H1 (cell line): ENCODE measurements at regions not wholly inside any gene's neighbourhood (a gene's known extent, or its start where the extent isn't known, plus 50 kb on each side); places are given as distances from the start of the nearest gene placed in this dataset.

Experiments used
- CTCF ChIA-PET: fragments of 300-600 bp; sonication (Branson Sonifier 250); formaldehyde crosslinking; loops from one replicate; lab custom pipeline; 2021; ENCODE audit not compliant: partially characterized antibody; lab: Charles Lee
- POLR2A ChIA-PET: fragments of 300-600 bp; sonication (Branson Sonifier 250); formaldehyde crosslinking; loops from one replicate; lab custom pipeline; 2021; ENCODE audit warnings: inconsistent platforms; ENCODE audit not compliant: partially characterized antibody; lab: Charles Lee
- DNase-seq, 2 experiments: peaks; one replicate each; pipeline versions ENCODE4 v3.0.0 to v3.0.0-alpha.2; 2010 to 2022; ENCODE audit warnings: low spot score in 2 of 2, low read depth in 1 of 2, mixed read lengths in 1 of 2
- FAIRE-seq: peaks from 2 replicates; lab custom pipeline; 2011; peaks lifted over from hg19 to GRCh38; lab: Jason Lieb, UNC
- H2AFZ ChIP-seq: 2 replicates; pipeline ENCODE4 v1.8.1; 2012; ENCODE audit warnings: low read length, inconsistent platforms
- H2AK5ac ChIP-seq: 2 replicates; pipeline ENCODE4 v1.6.1; 2013; ENCODE audit warnings: low read depth, low read length
- H2BK120ac ChIP-seq: replicated peaks from 2 replicates; pipeline ENCODE3; 2013; ENCODE audit warnings: low read depth, low read length, inconsistent platforms
- H2BK12ac ChIP-seq: 2 replicates; pipeline ENCODE4 v1.6.1; 2013; ENCODE audit warnings: low read depth, low read length
- H2BK15ac ChIP-seq: 2 replicates; pipeline ENCODE4 v1.6.1; 2013; ENCODE audit warnings: low read length
- H2BK20ac ChIP-seq: 2 replicates; pipeline ENCODE4 v1.6.1; 2013; ENCODE audit warnings: low read length
- H2BK5ac ChIP-seq: 2 replicates; pipeline ENCODE4 v1.6.1; 2013; ENCODE audit warnings: low read depth, low read length
- H3K14ac ChIP-seq: 2 replicates; pipeline ENCODE4 v1.6.1; 2013; ENCODE audit warnings: inconsistent platforms; ENCODE audit not compliant: insufficient read length
- H3K18ac ChIP-seq: 2 replicates; pipeline ENCODE4 v1.6.1; 2013; ENCODE audit warnings: low read length; ENCODE audit errors: extremely low read depth
- H3K23ac ChIP-seq: 2 replicates; pipeline ENCODE4 v1.6.1; 2013; ENCODE audit warnings: inconsistent platforms; ENCODE audit not compliant: insufficient read length
- H3K23me2 ChIP-seq: 2 replicates; pipeline ENCODE4 v1.6.1; 2013; ENCODE audit warnings: low read depth, low read length
- H3K27ac ChIP-seq: 2 replicates; pipeline ENCODE4 v1.6.1; 2011; ENCODE audit warnings: low read depth, low read length, inconsistent platforms
- H3K27me3 ChIP-seq, 4 experiments: replicated peaks in 1 of 4; 1 replicate in 1 of 4; 2 replicates in 3 of 4; pipeline versions ENCODE4 v1.6.1 to v1.8.1; 2011 to 2013; ENCODE audit warnings: low read length in 3 of 4, mild to moderate bottlenecking in 3 of 4, inconsistent platforms in 2 of 4, mixed read lengths in 2 of 4, moderate library complexity in 1 of 4; ENCODE audit not compliant: control insufficient read depth in 3 of 4, insufficient read depth in 3 of 4; ENCODE audit errors: extremely low read depth in 1 of 4
- H3K36me3 ChIP-seq, 4 experiments: 2 replicates each; pipeline versions ENCODE4 v1.6.1 to v1.8.1; 2011 to 2013; ENCODE audit warnings: mild to moderate bottlenecking in 4 of 4, low read length in 3 of 4, moderate library complexity in 2 of 4, control low read depth in 1 of 4, inconsistent platforms in 1 of 4; ENCODE audit not compliant: insufficient read depth in 4 of 4, control insufficient read depth in 2 of 4
- H3K4ac ChIP-seq: replicated peaks from 2 replicates; pipeline ENCODE3; 2013; ENCODE audit warnings: low read length, low read depth, mixed read lengths, inconsistent platforms; ENCODE audit not compliant: insufficient read length
- H3K4me1 ChIP-seq, 4 experiments: replicated peaks in 1 of 4; 1 replicate in 1 of 4; 2 replicates in 3 of 4; pipeline versions ENCODE4 v1.6.1 to v1.8.1; 2011 to 2013; ENCODE audit warnings: low read length in 3 of 4, inconsistent platforms in 2 of 4, mixed read lengths in 1 of 4; ENCODE audit not compliant: insufficient read depth in 4 of 4, control insufficient read depth in 3 of 4
- H3K4me2 ChIP-seq, 2 experiments: 2 replicates each; pipeline versions ENCODE4 v1.6.1 to v1.8.1; 2011 to 2013; ENCODE audit warnings: low read depth in 2 of 2, low read length in 2 of 2, control low read depth in 1 of 2, inconsistent platforms in 1 of 2, mild to moderate bottlenecking in 1 of 2; ENCODE audit not compliant: insufficient read depth in 1 of 2
- H3K4me3 ChIP-seq, 4 experiments: fragments of 200-600, 300-600 bp in 1 of 4; sonication (generic), shearing (Covaris generic), sonication (Bioruptor Twin) in 1 of 4; 2 replicates each; pipeline versions ENCODE4 v1.5.1 to v1.8.1; 2011 to 2016; ENCODE audit warnings: low read length in 4 of 4, low read depth in 3 of 4, control low read depth in 2 of 4, inconsistent platforms in 2 of 4, mild to moderate bottlenecking in 2 of 4, mixed read lengths in 1 of 4, moderate library complexity in 1 of 4; ENCODE audit not compliant: insufficient read depth in 2 of 4; ENCODE audit errors: extremely low read depth in 1 of 4
- H3K56ac ChIP-seq: replicated peaks from 2 replicates; pipeline ENCODE3; 2013; ENCODE audit warnings: low read depth, mild to moderate bottlenecking, mixed read lengths, low read length, inconsistent platforms; ENCODE audit not compliant: insufficient read length
- H3K79me1 ChIP-seq: 2 replicates; pipeline ENCODE4 v1.6.1; 2013; ENCODE audit warnings: low read depth, low read length, control low read depth
- H3K79me2 ChIP-seq, 2 experiments: 2 replicates each; pipeline versions ENCODE4 v1.6.1 to v1.8.1; 2012 to 2013; ENCODE audit warnings: low read length in 2 of 2, mild to moderate bottlenecking in 2 of 2, inconsistent platforms in 1 of 2; ENCODE audit not compliant: insufficient read depth in 2 of 2, control insufficient read depth in 1 of 2
- H3K9ac ChIP-seq, 4 experiments: replicated peaks in 1 of 4; 1 replicate in 1 of 4; 2 replicates in 3 of 4; pipeline versions ENCODE4 v1.6.1 to v1.8.1; 2011 to 2013; ENCODE audit warnings: low read depth in 3 of 4, low read length in 3 of 4, control low read depth in 2 of 4, mild to moderate bottlenecking in 2 of 4, moderate library complexity in 2 of 4, inconsistent platforms in 1 of 4; ENCODE audit errors: extremely low read depth in 1 of 4
- H3K9me3 ChIP-seq, 2 experiments: 2 replicates each; pipeline versions ENCODE4 v1.6.1 to v1.8.1; 2012 to 2013; ENCODE audit warnings: mild to moderate bottlenecking in 2 of 2, moderate library complexity in 2 of 2, control low read depth in 1 of 2, inconsistent platforms in 1 of 2, low read depth in 1 of 2, low read length in 1 of 2, mixed read lengths in 1 of 2; ENCODE audit not compliant: insufficient read depth in 2 of 2
- H4K20me1 ChIP-seq, 2 experiments: replicated peaks in 1 of 2; 2 replicates each; pipeline versions ENCODE3 to v1.8.1; 2011 to 2013; ENCODE audit warnings: inconsistent platforms in 2 of 2, low read length in 2 of 2, mild to moderate bottlenecking in 1 of 2; ENCODE audit not compliant: insufficient read depth in 2 of 2, control insufficient read depth in 1 of 2
- H4K5ac ChIP-seq: 2 replicates; pipeline ENCODE4 v1.6.1; 2013; ENCODE audit warnings: low read length, low read depth, mixed read lengths, inconsistent platforms; ENCODE audit not compliant: insufficient read length
- H4K8ac ChIP-seq: 2 replicates; pipeline ENCODE4 v1.8.0; 2013; ENCODE audit warnings: mild to moderate bottlenecking, moderate library complexity, low read length, inconsistent platforms; ENCODE audit not compliant: insufficient read depth; ENCODE audit errors: extremely low read depth
- H4K91ac ChIP-seq: replicated peaks from 2 replicates; pipeline ENCODE3; 2013; ENCODE audit warnings: low read length, mixed read lengths, inconsistent platforms; ENCODE audit not compliant: insufficient read length
- ATF3 ChIP-seq: IDR thresholded peaks from 2 replicates; pipeline ENCODE4 v1.6.1; 2011; ENCODE audit warnings: low read depth, mild to moderate bottlenecking, low read length; ENCODE audit not compliant: insufficient read depth
- EZH2 ChIP-seq: fragments of 200-600 bp; sonication (generic); IDR thresholded peaks from 2 replicates; pipeline ENCODE4 v1.7.1; 2012; ENCODE audit warnings: low read depth, mild to moderate bottlenecking, moderate library complexity, low read length, inconsistent platforms; ENCODE audit not compliant: severe bottlenecking
- FOSL1 ChIP-seq: IDR thresholded peaks from 2 replicates; pipeline ENCODE4 v1.6.1; 2011; ENCODE audit warnings: mild to moderate bottlenecking, low read depth, low read length, moderate library complexity; ENCODE audit not compliant: insufficient read depth
- KDM4A ChIP-seq: IDR thresholded peaks from one replicate; pipeline ENCODE4 v1.7.1; 2012; ENCODE audit warnings: low read depth, mild to moderate bottlenecking, moderate library complexity, low read length, inconsistent platforms; ENCODE audit not compliant: severe bottlenecking
- MAFK ChIP-seq: IDR thresholded peaks from 2 replicates; pipeline ENCODE4 v1.6.1; 2012; ENCODE audit warnings: low read depth, mild to moderate bottlenecking, improper control_type of control experiment, low read length
- NRF1 ChIP-seq: IDR thresholded peaks from 2 replicates; pipeline ENCODE4 v1.6.1; 2011; ENCODE audit warnings: mild to moderate bottlenecking, low read depth, low read length, improper control_type of control experiment
- PHF8 ChIP-seq: fragments of 200-600 bp; sonication (generic); conservative IDR thresholded peaks from 2 replicates; pipeline ENCODE4 v1.7.1; 2012; ENCODE audit warnings: low read depth, mild to moderate bottlenecking, inconsistent platforms, low read length, moderate library complexity
- POLR2A ChIP-seq, 2 experiments: IDR thresholded peaks; 1 replicate in 1 of 2; 2 replicates in 1 of 2; pipeline ENCODE4 v1.6.1; 2011; ENCODE audit warnings: low read depth in 2 of 2, low read length in 2 of 2, mild to moderate bottlenecking in 2 of 2; ENCODE audit errors: control extremely low read depth in 1 of 2
- RXRA ChIP-seq: IDR thresholded peaks from 2 replicates; pipeline ENCODE4 v1.6.1; 2011; ENCODE audit warnings: low read depth, mild to moderate bottlenecking, low read length, moderate library complexity; ENCODE audit not compliant: insufficient read depth
- SIRT6 ChIP-seq: IDR thresholded peaks from one replicate; pipeline ENCODE4 v1.7.1; 2012; ENCODE audit warnings: low read length, inconsistent platforms
- SIX5 ChIP-seq: IDR thresholded peaks from 2 replicates; pipeline ENCODE4 v1.6.1; 2011; ENCODE audit warnings: mild to moderate bottlenecking, low read depth, low read length
- SP4 ChIP-seq: IDR thresholded peaks from 2 replicates; pipeline ENCODE4 v1.6.1; 2012; ENCODE audit warnings: low read length, inconsistent platforms
- TCF12 ChIP-seq: IDR thresholded peaks from 2 replicates; pipeline ENCODE4 v1.6.1; 2011; ENCODE audit warnings: low read depth, mild to moderate bottlenecking, low read length
- USF2 ChIP-seq: IDR thresholded peaks from 2 replicates; pipeline ENCODE4 v1.6.1; 2011; ENCODE audit warnings: low read length, improper control_type of control experiment
- YY1 ChIP-seq: IDR thresholded peaks from 2 replicates; pipeline ENCODE4 v1.6.1; 2011; ENCODE audit warnings: low read depth, mild to moderate bottlenecking, low read length
- WGBS, 2 experiments: shearing (Covaris generic) in 1 of 2; methylation state at CpG; one replicate each; pipeline versions ENCODE4 v1.1.6 to v1.1.7; 2013 to 2015; ENCODE audit warnings: low lambda C conversion rate in 2 of 2, mixed read lengths in 2 of 2, inconsistent platforms in 1 of 2, low coverage in 1 of 2, missing lambda C conversion rate in 1 of 2; ENCODE audit not compliant: insufficient replicate concordance in 2 of 2, insufficient coverage in 1 of 2, insufficient read length in 1 of 2; ENCODE audit errors: extremely low coverage in 1 of 2, missing lambda C conversion rate in 1 of 2; 5-methylcytosine and 5-hydroxymethylcytosine counted together

- WGBS, 2 experiments = 92% methylated on average over 1 of the region's 1 CpG; no CpG with 5 or more reads in 1 of the 2 experiments
- no peak for TF ChIP-seq USF2
- no peak for TF ChIP-seq NRF1
- no peak for TF ChIP-seq MAFK
- TF ChIP-seq TCF12 = no peak
- TF ChIP-seq POLR2A (IDR thresholded peaks at IDR 0.05; ENCODE audit: control extremely low read depth in 1 of 2, low read depth in 2 of 2, low read length in 2 of 2) = no peak
- no peak for TF ChIP-seq ATF3
- TF ChIP-seq FOSL1 = no peak
- no peak for TF ChIP-seq SP4
- no peak for TF ChIP-seq RXRA
- TF ChIP-seq SIRT6 = no peak
- no peak for TF ChIP-seq SIX5
- TF ChIP-seq PHF8 = no peak
- TF ChIP-seq EZH2 = no peak
- TF ChIP-seq KDM4A = no peak
- TF ChIP-seq YY1 = no peak
These were observed 317.5 kb upstream of the SEMA3A start for GRCh38 chr7:84512055-84512454.

More at GRCh38 chr7:84512055-84512454, 317.5 kb upstream of the SEMA3A start:
- no peaks in the 10 kb centered on the region for H3K79me2 ChIP-seq
- H3K27ac ChIP-seq = no peak overlapping the region
- H3K36me3 ChIP-seq = no peaks in the 10 kb centered on the region
- H3K4me3 ChIP-seq = no peak overlapping the region
- no peak overlapping the region for H2AFZ ChIP-seq
- H3K23ac ChIP-seq = no peak overlapping the region
- H2BK15ac ChIP-seq = no peak overlapping the region
- H2AK5ac ChIP-seq = no peak overlapping the region
- H3K4ac ChIP-seq = no peak overlapping the region
- no peak overlapping the region for H4K8ac ChIP-seq
- no peaks in the 10 kb centered on the region; a peak in 1 of 7 replicates for H3K4me1 ChIP-seq
- FAIRE-seq (no peak), DNase-seq (no peak)
- H2BK5ac ChIP-seq = no peak overlapping the region
- H2BK20ac ChIP-seq = no peak overlapping the region
- POLR2A ChIA-PET = no interaction called here
- H4K20me1 ChIP-seq = no peaks in the 10 kb centered on the region
- no peak overlapping the region for H3K14ac ChIP-seq
- CTCF ChIA-PET = no interaction called here
- H3K27me3 ChIP-seq = no peaks in the 10 kb centered on the region
- H3K79me1 ChIP-seq = no peaks in the 10 kb centered on the region
- no peak overlapping the region for H4K91ac ChIP-seq
- H3K18ac ChIP-seq = no peak overlapping the region
- no peak overlapping the region for H4K5ac ChIP-seq
- no peaks in the 10 kb centered on the region for H3K9me3 ChIP-seq
- H2BK12ac ChIP-seq = no peak overlapping the region
- H2BK120ac ChIP-seq = no peak overlapping the region
- H3K4me2 ChIP-seq = no peak overlapping the region
- H3K9ac ChIP-seq = no peak overlapping the region
- H3K56ac ChIP-seq = no peak overlapping the region
- no peaks in the 10 kb centered on the region for H3K23me2 ChIP-seq
